Adrenal gland (tissue), 9 donors: ENCODE measurements at regions not wholly inside any gene's neighbourhood (a gene's known extent, or its start where the extent isn't known, plus 50 kb on each side); places are given as distances from the start of the nearest gene placed in this dataset.

Experiments
- DNase-seq, 7 donors: peaks; one replicate each; pipeline ENCODE4 v3.0.0-alpha.2; 2019 to 2020
- H3K27ac ChIP-seq, 5 donors: fragments of 200-600 bp; sonication (generic) in 4 of 5; 1 replicate in 3 of 5; 2 replicates in 2 of 5; pipeline versions ENCODE4 v1.5.1 to v1.8.0; 2016 to 2020; ENCODE audit warnings: mild to moderate bottlenecking in 1 of 5
- H3K27me3 ChIP-seq: fragments of 200-600 bp; 2 replicates; pipeline ENCODE4 v1.8.0; 2021
- H3K36me3 ChIP-seq, 2 donors: fragments of 200-600 bp; replicated peaks in 1 of 2; 1 replicate in 1 of 2; 2 replicates in 1 of 2; pipeline versions ENCODE4 v1.5.1 to v1.8.0; 2018 to 2022
- H3K4me1 ChIP-seq, 2 donors: fragments of 200-600 bp; replicated peaks in 1 of 2; 1 replicate in 1 of 2; 2 replicates in 1 of 2; pipeline versions ENCODE4 v1.5.1 to v1.8.0; 2018 to 2021
- H3K4me3 ChIP-seq, 4 donors: fragments of 200-600 bp; sonication (generic) in 3 of 4; one replicate each; pipeline ENCODE4 v1.5.1; 2016 to 2018
- H3K9me3 ChIP-seq, 3 donors: fragments of 200-600 bp; sonication (generic) in 1 of 3; replicated peaks in 1 of 3; 1 replicate in 2 of 3; 2 replicates in 1 of 3; pipeline versions ENCODE4 v1.5.1 to v1.8.0; 2016 to 2021
- CTCF ChIP-seq, 6 experiments: fragments of 450-650 bp in 4 of 6; fragments of 200-600 bp in 2 of 6; sonication (generic) in 1 of 6; IDR thresholded peaks; 1 replicate in 5 of 6; 2 replicates in 1 of 6; pipeline versions ENCODE4 v1.5.1 to v1.8.0; 2016 to 2021; ENCODE audit warnings: antibody characterized with exemption in 6 of 6, mild to moderate bottlenecking in 2 of 6, moderate library complexity in 1 of 6
- POLR2A ChIP-seq, 2 donors: fragments of 450-650 bp; IDR thresholded peaks; one replicate each; pipeline ENCODE4 v1.6.1; 2017; ENCODE audit warnings: antibody characterized with exemption in 2 of 2, mild to moderate bottlenecking in 2 of 2, moderate library complexity in 1 of 2
- WGBS, 4 donors: extraction: QIAGEN DNeasy Blood & Tissue Kit in 2 of 4; methylation state at CpG; one replicate each; pipeline versions ENCODE4 v1.1.5 to v1.1.7; 2013 to 2017; 5-methylcytosine and 5-hydroxymethylcytosine counted together
- intact Hi-C, 2 donors: fragments of 100-400 bp; cut with DNase I; formaldehyde crosslinking; loops; one replicate each; pipeline versions ENCODE4 v1.14.1 to v1.15.0; 2022 to 2023
- donor health status: healthy with polysubstance abuse.
- donor health status: Bipolar disorder and iron deficiency.
- donor health status: DM: yes; HTN: yes; CAD: no.
- donor health status: DM: no; HTN: no; CAD: no.
- donor health status: DM: no; HTN: no; CAD: no.

DNA sequence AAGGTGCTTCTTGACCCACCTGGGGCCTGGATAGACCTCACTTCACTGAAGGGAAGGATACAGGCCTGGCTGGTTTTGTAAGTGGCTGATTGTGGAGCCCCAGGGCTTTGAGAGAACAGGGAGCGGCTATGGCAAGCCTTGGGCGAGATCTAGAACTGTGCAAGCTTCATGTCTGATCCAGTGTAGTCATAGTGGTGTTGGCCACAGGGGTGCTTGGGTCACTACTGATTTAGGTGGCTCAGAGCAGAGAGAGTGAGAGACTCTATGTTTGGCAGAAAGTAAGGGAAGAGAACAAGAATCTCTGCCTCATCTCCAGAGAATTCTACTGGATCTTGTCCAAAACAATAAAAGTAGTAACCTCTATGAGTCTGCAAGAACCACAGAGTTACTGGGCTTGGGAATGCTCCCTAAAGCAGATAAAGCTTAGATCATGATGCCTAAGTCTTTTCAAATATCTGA lies 394.2 kb upstream of the EPHA3 start:
- WGBS, 4 donors: 80 to 91% (median 84%) methylated on average over 2 of the region's 2 CpGs
- intact Hi-C loops: no loop called here
- H3K9me3 ChIP-seq: no peaks in the 10 kb centered on the region
- H3K27ac ChIP-seq: no peak overlapping the region
- no peaks in the 10 kb centered on the region for H3K4me1 ChIP-seq
- DNase-seq: no peak
- no peak overlapping the region for H3K4me3 ChIP-seq
- no peak for TF ChIP-seq POLR2A (IDR thresholded peaks at IDR 0.05)
- TF ChIP-seq CTCF (IDR thresholded peaks at IDR 0.05): no peak
- no peaks in the 10 kb centered on the region for H3K27me3 ChIP-seq
- H3K36me3 ChIP-seq: no peaks in the 10 kb centered on the region

DNA sequence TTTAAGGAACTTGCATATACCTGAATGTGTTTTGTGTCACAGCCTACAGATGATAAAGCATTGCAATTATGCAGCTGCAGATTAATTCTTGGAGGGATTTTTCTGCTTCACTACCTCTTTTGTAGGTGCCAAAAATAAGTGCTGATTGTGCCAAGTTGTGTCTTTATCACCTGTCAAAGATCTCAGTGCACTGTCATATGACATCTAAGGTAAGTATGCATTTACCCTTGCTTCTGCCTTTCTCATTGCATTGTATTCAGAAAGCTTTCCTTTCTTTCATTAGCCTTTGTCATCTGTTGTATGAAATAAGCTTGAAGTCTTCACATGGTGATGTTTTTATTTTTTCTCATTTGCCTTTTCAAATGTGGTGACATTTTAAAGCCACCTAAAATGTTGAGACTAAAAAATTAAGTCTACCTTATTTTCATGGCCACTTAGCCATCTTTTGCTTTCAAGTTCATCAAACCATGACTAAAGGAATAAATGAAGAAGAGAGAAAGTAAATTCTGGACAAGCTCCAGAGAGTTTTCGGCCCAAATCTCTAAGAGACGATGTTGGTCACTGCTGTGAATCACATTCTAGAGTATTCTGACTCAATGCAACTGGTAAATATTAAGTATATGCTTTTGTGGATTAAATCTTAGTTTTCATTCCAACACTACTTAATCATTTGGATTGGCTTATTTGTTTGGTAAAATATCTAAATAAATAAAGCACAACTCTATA lies 381.8 kb upstream of the EPHA3 start:
- H3K27me3 ChIP-seq: no peaks in the 10 kb centered on the region
- H3K36me3 ChIP-seq: no peaks in the 10 kb centered on the region
- no peaks in the 10 kb centered on the region for H3K4me1 ChIP-seq
- no peak overlapping the region for H3K4me3 ChIP-seq
- 67 to 88% (median 76%) methylated on average over 2 of the region's 2 CpGs for WGBS, 4 donors
- no peak overlapping the region for H3K27ac ChIP-seq
- intact Hi-C loops: no loop called here
- TF ChIP-seq POLR2A (IDR thresholded peaks at IDR 0.05) (no peak), CTCF (IDR thresholded peaks at IDR 0.05) (no peak)
- no peaks in the 10 kb centered on the region for H3K9me3 ChIP-seq
- DNase-seq: no peak

DNA sequence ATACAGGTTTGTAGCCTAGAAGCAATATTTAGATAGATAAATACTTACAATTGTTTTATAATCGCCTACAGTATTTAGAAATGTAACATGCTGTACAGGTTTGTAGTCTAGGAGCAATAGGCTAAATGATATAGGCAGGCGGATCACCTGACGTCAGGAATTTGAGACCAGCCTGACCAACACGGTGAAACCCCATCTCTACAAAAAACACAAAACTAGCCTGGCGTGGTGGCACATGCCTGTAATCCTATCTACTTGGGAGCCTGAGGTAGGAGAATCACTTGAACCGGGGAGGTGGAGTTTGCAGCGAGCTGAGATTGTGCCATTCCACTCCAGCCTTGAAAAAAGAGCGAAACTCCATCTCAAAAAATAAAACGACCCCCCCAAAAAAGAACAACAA lies 375.2 kb upstream of the EPHA3 start:
- Histone ChIP-seq H3K9me3 (no peaks in the 10 kb centered on the region), H3K36me3 (no peaks in the 10 kb centered on the region), H3K4me3 (no peak overlapping the region), H3K27ac (no peak overlapping the region), H3K27me3 (no peaks in the 10 kb centered on the region), H3K4me1 (no peaks in the 10 kb centered on the region)
- TF ChIP-seq POLR2A (IDR thresholded peaks at IDR 0.05): no peak
- no peak for TF ChIP-seq CTCF (IDR thresholded peaks at IDR 0.05)
- intact Hi-C loops: no loop called here
- no peak for DNase-seq
- 64 to 77% (median 72%) methylated on average over 9 of the region's 9 CpGs for WGBS, 4 donors

GRCh38 chr3:88742106-88742505 lies 365.3 kb upstream of the EPHA3 start:
- Histone ChIP-seq H3K36me3 (no peaks in the 10 kb centered on the region), H3K27me3 (no peaks in the 10 kb centered on the region), H3K27ac (no peak overlapping the region), H3K4me1 (no peaks in the 10 kb centered on the region), H3K4me3 (no peak overlapping the region), H3K9me3 (no peaks in the 10 kb centered on the region)
- intact Hi-C loops: no loop called here
- TF ChIP-seq POLR2A (IDR thresholded peaks at IDR 0.05): no peak
- TF ChIP-seq CTCF (IDR thresholded peaks at IDR 0.05): no peak
- no peak for DNase-seq
